ENCODE measurements at regions not wholly inside any gene's neighbourhood (a gene's known extent, or its start where the extent isn't known, plus 50 kb on each side); places are given as distances from the start of the nearest gene placed in this dataset.

GRCh38 chr2:139746901-139747300, 966.7 kb upstream of the NXPH2 start:
- TF ChIP-seq NRF1 (IDR thresholded peaks at IDR 0.05; ENCODE audit: low read depth, low read length) (no peak), CTCF (IDR thresholded peaks at IDR 0.05) (no peak), TAF1 (IDR thresholded peaks at IDR 0.05; ENCODE audit: borderline replicate concordance, low read depth, low read length) (no peak), RFX5 (IDR thresholded peaks at IDR 0.05; ENCODE audit: low read length) (no peak), POLR2AphosphoS5 (IDR thresholded peaks at IDR 0.05; ENCODE audit: low read depth, low read length) (no peak), RAD21 (IDR thresholded peaks at IDR 0.05; ENCODE audit: low read length) (no peak), MAX (IDR thresholded peaks at IDR 0.05; ENCODE audit: low read depth) (no peak), GABPA (IDR thresholded peaks at IDR 0.05; ENCODE audit: low read depth) (no peak), USF1 (IDR thresholded peaks at IDR 0.05; ENCODE audit: borderline replicate concordance, low read depth) (no peak), TCF12 (IDR thresholded peaks at IDR 0.05) (no peak), SMC3 (IDR thresholded peaks at IDR 0.05; ENCODE audit: low read depth, low read length) (no peak), GATA2 (CRISPR knock-in tag; IDR thresholded peaks at IDR 0.05) (no peak)

Measured in SK-N-SH (cell line).